RWPE1 (cell line): ENCODE measurements at regions not wholly inside any gene's neighbourhood (a gene's known extent, or its start where the extent isn't known, plus 50 kb on each side); places are given as distances from the start of the nearest gene placed in this dataset.

Experiments used
- CTCF ChIA-PET: fragments of 350-600 bp; sonication (Branson Sonifier 250); formaldehyde crosslinking; extraction: SDS; loops from one replicate; lab custom pipeline; 2021; lab: Yijun Ruan, JAX
- POLR2A ChIA-PET: fragments of 400-600 bp; formaldehyde crosslinking; extraction: SDS; loops from one replicate; lab custom pipeline; 2020; ENCODE audit warnings: antibody characterized with exemption; ENCODE audit not compliant: low non-redundant PET; lab: Yijun Ruan, JAX
- DNase-seq: peaks from one replicate; pipeline ENCODE4 v3.0.0; 2012; ENCODE audit warnings: low spot score
- H3K27ac ChIP-seq: fragments of 450-650 bp; 2 replicates; pipeline ENCODE4 v1.5.1; 2017
- CTCF ChIP-seq: fragments of 450-650 bp; conservative IDR thresholded peaks from 2 replicates; pipeline ENCODE4 v1.5.1; 2017; ENCODE audit warnings: low read depth, mild to moderate bottlenecking

- no peak for DNase-seq
- CTCF ChIA-PET: no interaction called here
- POLR2A ChIA-PET: no interaction called here
- no peak overlapping the region for H3K27ac ChIP-seq
- TF ChIP-seq CTCF: no peak
Measured at GRCh38 chr16:59991171-59991570, 1257.1 kb upstream of the GOT2 start.

- TF ChIP-seq CTCF: no peak
- CTCF ChIA-PET: no interaction called here
- no peak for DNase-seq
Measured at GRCh38 chr16:59988591-59988990, 1254.5 kb upstream of the GOT2 start.

GRCh38 chr16:59975953-59976352 is 1241.8 kb upstream of the GOT2 start:
- CTCF ChIA-PET: no interaction called here
- no peak for TF ChIP-seq CTCF
- DNase-seq: no peak
- H3K27ac ChIP-seq: no peak overlapping the region
- POLR2A ChIA-PET: no interaction called here

More at GRCh38 chr16:59988591-59988990, 1254.5 kb upstream of the GOT2 start:
- no peak overlapping the region for H3K27ac ChIP-seq
- POLR2A ChIA-PET: no interaction called here

GRCh38 chr16:59973966-59974365 is 1239.8 kb upstream of the GOT2 start:
- H3K27ac ChIP-seq: no peak overlapping the region
- POLR2A ChIA-PET: no interaction called here
- CTCF ChIA-PET: no interaction called here
- DNase-seq: peak; percentile 48
- TF ChIP-seq CTCF: no peak

GRCh38 chr16:59971264-59971663 is 1237.1 kb upstream of the GOT2 start:
- DNase-seq: no peak
- CTCF ChIA-PET: no interaction called here
- POLR2A ChIA-PET: no interaction called here
- no peak overlapping the region for H3K27ac ChIP-seq
- TF ChIP-seq CTCF: no peak

- DNase-seq: no peak
- POLR2A ChIA-PET: no interaction called here
- no peak for TF ChIP-seq CTCF
- CTCF ChIA-PET: no interaction called here
- H3K27ac ChIP-seq: no peak overlapping the region
Measured at GRCh38 chr16:59964232-59964924, 1230.3 kb upstream of the GOT2 start.
